ENCODE measurements at regions not wholly inside any gene's neighbourhood (a gene's known extent, or its start where the extent isn't known, plus 50 kb on each side); places are given as distances from the start of the nearest gene placed in this dataset.

DNA sequence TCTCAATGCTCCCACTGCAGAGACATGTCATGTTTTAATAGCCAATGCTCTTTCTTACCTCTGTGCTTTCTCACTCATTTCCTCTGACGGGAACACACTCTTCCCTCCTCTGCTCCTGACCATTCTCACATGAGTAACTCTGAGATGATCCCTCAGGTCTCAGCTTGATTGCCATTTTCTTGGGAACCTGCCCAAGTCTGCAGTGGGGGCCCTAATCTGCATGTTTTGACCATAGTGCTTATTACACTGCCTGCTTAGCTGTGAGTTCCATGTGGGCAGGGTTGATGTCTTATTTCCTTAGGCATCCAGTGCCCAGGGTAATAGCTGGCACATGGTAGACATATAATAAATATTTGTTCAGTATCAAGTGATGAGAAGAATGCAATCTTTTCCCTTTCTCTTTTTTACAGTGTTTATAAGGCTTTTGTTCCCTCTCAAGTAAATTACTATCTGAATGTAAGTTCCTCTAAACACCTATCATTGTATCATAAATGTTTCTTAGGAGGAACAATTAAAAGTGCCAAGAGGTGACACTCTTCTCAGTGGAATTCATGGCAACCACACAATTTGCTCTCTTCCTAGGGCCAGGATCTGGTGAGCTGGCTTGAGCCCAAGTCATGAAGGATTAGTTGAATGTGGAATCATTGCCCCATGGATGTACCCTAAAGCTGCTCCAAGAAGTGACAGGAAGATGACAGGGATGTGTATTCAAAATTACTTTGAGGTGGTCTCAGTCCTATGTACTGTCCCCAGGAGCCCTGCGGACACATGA, 485.4 kb upstream of the USP24 start:
- CTCF ChIA-PET (ENCODE audit: low intra/inter-chr PET ratio, low total read pairs): no interaction called here

More for the DNA sequence above, 485.4 kb upstream of the USP24 start:
- POLR2A ChIA-PET: no interaction called here
- H3K4me2 ChIP-seq (ENCODE audit: low read depth, low read length): no peak overlapping the region
- DNase-seq (ENCODE audit: low spot score): no peak
- no peaks in the 10 kb centered on the region for H3K79me2 ChIP-seq (ENCODE audit: insufficient read depth, low read length)
- no peaks in the 10 kb centered on the region for H3K4me1 ChIP-seq (ENCODE audit: insufficient read depth, low read length)
- H3K9ac ChIP-seq (ENCODE audit: insufficient read depth, low read depth, low read length): no peak overlapping the region
- H3K27me3 ChIP-seq (ENCODE audit: control insufficient read depth in 1 of 2, insufficient read depth in 2 of 2, low read length in 2 of 2): no peaks in the 10 kb centered on the region
- no peak for ATAC-seq
- in situ Hi-C loops (cut with HindIII; ENCODE audit: extremely low pct_ligation_motif_present, low pct_unique_long_range_greater_than_20kb): no loop called here
- intact Hi-C loops (cut with micrococcal nuclease; ENCODE audit: unreplicated experiment): no loop called here
- TF ChIP-seq, protein P1, sequence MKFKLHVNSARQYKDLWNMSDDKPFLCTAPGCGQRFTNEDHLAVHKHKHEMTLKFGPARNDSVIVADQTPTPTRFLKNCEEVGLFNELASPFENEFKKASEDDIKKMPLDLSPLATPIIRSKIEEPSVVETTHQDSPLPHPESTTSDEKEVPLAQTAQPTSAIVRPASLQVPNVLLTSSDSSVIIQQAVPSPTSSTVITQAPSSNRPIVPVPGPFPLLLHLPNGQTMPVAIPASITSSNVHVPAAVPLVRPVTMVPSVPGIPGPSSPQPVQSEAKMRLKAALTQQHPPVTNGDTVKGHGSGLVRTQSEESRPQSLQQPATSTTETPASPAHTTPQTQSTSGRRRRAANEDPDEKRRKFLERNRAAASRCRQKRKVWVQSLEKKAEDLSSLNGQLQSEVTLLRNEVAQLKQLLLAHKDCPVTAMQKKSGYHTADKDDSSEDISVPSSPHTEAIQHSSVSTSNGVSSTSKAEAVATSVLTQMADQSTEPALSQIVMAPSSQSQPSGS (CRISPR knock-in tag; IDR thresholded peaks at IDR 0.05): no peak
- TF ChIP-seq WIZ (CRISPR knock-in tag; IDR thresholded peaks at IDR 0.05) (no peak), KDM1A (CRISPR knock-in tag; IDR thresholded peaks at IDR 0.05) (no peak), ZBTB1 (CRISPR knock-in tag; IDR thresholded peaks at IDR 0.05; ENCODE audit: borderline replicate concordance) (no peak), TMF1 (CRISPR knock-in tag; IDR thresholded peaks at IDR 0.05; ENCODE audit: low read depth) (no peak), SIN3B (IDR thresholded peaks at IDR 0.05; ENCODE audit: low read length) (no peak), HDAC1 (CRISPR knock-in tag; IDR thresholded peaks at IDR 0.05) (no peak), KAT8 (CRISPR knock-in tag; IDR thresholded peaks at IDR 0.05) (no peak)
- TF ChIP-seq, protein P2, sequence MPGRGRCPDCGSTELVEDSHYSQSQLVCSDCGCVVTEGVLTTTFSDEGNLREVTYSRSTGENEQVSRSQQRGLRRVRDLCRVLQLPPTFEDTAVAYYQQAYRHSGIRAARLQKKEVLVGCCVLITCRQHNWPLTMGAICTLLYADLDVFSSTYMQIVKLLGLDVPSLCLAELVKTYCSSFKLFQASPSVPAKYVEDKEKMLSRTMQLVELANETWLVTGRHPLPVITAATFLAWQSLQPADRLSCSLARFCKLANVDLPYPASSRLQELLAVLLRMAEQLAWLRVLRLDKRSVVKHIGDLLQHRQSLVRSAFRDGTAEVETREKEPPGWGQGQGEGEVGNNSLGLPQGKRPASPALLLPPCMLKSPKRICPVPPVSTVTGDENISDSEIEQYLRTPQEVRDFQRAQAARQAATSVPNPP (CRISPR knock-in tag; IDR thresholded peaks at IDR 0.05): no peak
- TF ChIP-seq, protein P3, sequence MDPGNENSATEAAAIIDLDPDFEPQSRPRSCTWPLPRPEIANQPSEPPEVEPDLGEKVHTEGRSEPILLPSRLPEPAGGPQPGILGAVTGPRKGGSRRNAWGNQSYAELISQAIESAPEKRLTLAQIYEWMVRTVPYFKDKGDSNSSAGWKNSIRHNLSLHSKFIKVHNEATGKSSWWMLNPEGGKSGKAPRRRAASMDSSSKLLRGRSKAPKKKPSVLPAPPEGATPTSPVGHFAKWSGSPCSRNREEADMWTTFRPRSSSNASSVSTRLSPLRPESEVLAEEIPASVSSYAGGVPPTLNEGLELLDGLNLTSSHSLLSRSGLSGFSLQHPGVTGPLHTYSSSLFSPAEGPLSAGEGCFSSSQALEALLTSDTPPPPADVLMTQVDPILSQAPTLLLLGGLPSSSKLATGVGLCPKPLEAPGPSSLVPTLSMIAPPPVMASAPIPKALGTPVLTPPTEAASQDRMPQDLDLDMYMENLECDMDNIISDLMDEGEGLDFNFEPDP (CRISPR knock-in tag; conservative IDR thresholded peaks at IDR 0.05): no peak
- TF ChIP-seq, protein P4, sequence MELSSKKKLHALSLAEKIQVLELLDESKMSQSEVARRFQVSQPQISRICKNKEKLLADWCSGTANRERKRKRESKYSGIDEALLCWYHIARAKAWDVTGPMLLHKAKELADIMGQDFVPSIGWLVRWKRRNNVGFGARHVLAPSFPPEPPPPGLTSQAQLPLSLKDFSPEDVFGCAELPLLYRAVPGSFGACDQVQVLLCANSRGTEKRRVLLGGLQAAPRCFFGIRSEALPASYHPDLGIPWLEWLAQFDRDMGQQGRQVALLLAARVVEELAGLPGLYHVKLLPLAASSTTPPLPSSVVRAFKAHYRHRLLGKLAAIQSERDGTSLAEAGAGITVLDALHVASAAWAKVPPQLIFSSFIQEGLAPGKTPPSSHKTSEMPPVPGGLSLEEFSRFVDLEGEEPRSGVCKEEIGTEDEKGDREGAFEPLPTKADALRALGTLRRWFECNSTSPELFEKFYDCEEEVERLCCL (CRISPR knock-in tag; IDR thresholded peaks at IDR 0.05; ENCODE audit: borderline replicate concordance): no peak
- TF ChIP-seq, protein P5, sequence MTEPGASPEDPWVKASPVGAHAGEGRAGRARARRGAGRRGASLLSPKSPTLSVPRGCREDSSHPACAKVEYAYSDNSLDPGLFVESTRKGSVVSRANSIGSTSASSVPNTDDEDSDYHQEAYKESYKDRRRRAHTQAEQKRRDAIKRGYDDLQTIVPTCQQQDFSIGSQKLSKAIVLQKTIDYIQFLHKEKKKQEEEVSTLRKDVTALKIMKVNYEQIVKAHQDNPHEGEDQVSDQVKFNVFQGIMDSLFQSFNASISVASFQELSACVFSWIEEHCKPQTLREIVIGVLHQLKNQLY (CRISPR knock-in tag; IDR thresholded peaks at IDR 0.05): no peak
- TF ChIP-seq, protein P6, sequence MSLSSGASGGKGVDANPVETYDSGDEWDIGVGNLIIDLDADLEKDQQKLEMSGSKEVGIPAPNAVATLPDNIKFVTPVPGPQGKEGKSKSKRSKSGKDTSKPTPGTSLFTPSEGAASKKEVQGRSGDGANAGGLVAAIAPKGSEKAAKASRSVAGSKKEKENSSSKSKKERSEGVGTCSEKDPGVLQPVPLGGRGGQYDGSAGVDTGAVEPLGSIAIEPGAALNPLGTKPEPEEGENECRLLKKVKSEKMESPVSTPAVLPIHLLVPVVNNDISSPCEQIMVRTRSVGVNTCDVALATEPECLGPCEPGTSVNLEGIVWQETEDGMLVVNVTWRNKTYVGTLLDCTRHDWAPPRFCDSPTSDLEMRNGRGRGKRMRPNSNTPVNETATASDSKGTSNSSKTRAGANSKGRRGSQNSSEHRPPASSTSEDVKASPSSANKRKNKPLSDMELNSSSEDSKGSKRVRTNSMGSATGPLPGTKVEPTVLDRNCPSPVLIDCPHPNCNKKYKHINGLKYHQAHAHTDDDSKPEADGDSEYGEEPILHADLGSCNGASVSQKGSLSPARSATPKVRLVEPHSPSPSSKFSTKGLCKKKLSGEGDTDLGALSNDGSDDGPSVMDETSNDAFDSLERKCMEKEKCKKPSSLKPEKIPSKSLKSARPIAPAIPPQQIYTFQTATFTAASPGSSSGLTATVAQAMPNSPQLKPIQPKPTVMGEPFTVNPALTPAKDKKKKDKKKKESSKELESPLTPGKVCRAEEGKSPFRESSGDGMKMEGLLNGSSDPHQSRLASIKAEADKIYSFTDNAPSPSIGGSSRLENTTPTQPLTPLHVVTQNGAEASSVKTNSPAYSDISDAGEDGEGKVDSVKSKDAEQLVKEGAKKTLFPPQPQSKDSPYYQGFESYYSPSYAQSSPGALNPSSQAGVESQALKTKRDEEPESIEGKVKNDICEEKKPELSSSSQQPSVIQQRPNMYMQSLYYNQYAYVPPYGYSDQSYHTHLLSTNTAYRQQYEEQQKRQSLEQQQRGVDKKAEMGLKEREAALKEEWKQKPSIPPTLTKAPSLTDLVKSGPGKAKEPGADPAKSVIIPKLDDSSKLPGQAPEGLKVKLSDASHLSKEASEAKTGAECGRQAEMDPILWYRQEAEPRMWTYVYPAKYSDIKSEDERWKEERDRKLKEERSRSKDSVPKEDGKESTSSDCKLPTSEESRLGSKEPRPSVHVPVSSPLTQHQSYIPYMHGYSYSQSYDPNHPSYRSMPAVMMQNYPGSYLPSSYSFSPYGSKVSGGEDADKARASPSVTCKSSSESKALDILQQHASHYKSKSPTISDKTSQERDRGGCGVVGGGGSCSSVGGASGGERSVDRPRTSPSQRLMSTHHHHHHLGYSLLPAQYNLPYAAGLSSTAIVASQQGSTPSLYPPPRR (CRISPR knock-in tag; IDR thresholded peaks at IDR 0.05; ENCODE audit: borderline replicate concordance): no peak
- H4K20me1 ChIP-seq (ENCODE audit: insufficient read depth, low read length): no peaks in the 10 kb centered on the region
- H3K9me3 ChIP-seq (ENCODE audit: low read length): no peaks in the 10 kb centered on the region
- no peak overlapping the region for H3K27ac ChIP-seq (ENCODE audit: extremely low read length, insufficient read depth, low read length)
- FAIRE-seq: no peak
- no TSS peak for BruUV-seq (replicated peaks)
- H3K4me3 ChIP-seq (replicated peaks in 1 of 3; ENCODE audit: insufficient read depth in 1 of 3, low read depth in 2 of 3, low read length in 3 of 3): no peak overlapping the region
- no peak overlapping the region for H2AFZ ChIP-seq (ENCODE audit: low read length)
- 0% methylated on average over 1 of the region's 2 CpGs for WGBS (ENCODE audit: low lambda C conversion rate)
- no peaks in the 10 kb centered on the region for H3K36me3 ChIP-seq (replicated peaks in 1 of 2; ENCODE audit: control insufficient read depth in 1 of 2, insufficient read depth in 2 of 2, low read length in 2 of 2)
